GM19023 (cell line): ENCODE measurements at regions not wholly inside any gene's neighbourhood (a gene's known extent, or its start where the extent isn't known, plus 50 kb on each side); places are given as distances from the start of the nearest gene placed in this dataset.
A peak's percentile ranks its signal among the peaks of the same experiment; 100 is the strongest.
"Not testable (repeated sequence)": the region's sequence is repeated elsewhere in the genome, so short reads cannot be mapped to it uniquely, and the experiment has no call there.

Source experiments
- ATAC-seq: cut with Tn5 transposase; IDR thresholded peaks from one replicate; pipeline ENCODE4 v1.9.1; 2021; ENCODE audit warnings: mild to moderate bottlenecking, moderate library complexity; ENCODE audit not compliant: unreplicated experiment

- ATAC-seq, result no peak
Measured at GRCh38 chr10:91002656-91003055, 81.8 kb upstream of the ANKRD1 start.

- not testable (repeated sequence) for ATAC-seq
Measured at GRCh38 chr10:91003379-91003778, 82.5 kb upstream of the ANKRD1 start.

- ATAC-seq, result not testable (repeated sequence)
Measured at GRCh38 chr10:91005276-91005675, 84.4 kb upstream of the ANKRD1 start.

GRCh38 chr10:91006001-91006751 is 85.3 kb upstream of the ANKRD1 start:
- ATAC-seq, result peak; percentile 58

- peak; percentile 82 for ATAC-seq
Measured at GRCh38 chr10:91006752-91007346, 86.0 kb upstream of the ANKRD1 start.

- ATAC-seq, result no peak
Measured at GRCh38 chr10:91007655-91008054, 86.8 kb upstream of the ANKRD1 start.

- ATAC-seq, result no peak
Measured at GRCh38 chr10:91009121-91009520, 88.2 kb upstream of the ANKRD1 start.

- no peak for ATAC-seq
Measured at GRCh38 chr10:91010952-91011351, 90.1 kb upstream of the ANKRD1 start.

GRCh38 chr10:91012502-91012901 is 91.6 kb upstream of the ANKRD1 start:
- ATAC-seq, result no peak

- ATAC-seq, result no peak
Measured at GRCh38 chr10:91013985-91014384, 93.1 kb upstream of the ANKRD1 start.

GRCh38 chr10:91017198-91017597 is 96.3 kb upstream of the ANKRD1 start:
- no peak for ATAC-seq

- ATAC-seq, result no peak
Measured at GRCh38 chr10:91021901-91022300, 101.0 kb upstream of the ANKRD1 start.

GRCh38 chr10:91022390-91022789 is 101.5 kb upstream of the ANKRD1 start:
- ATAC-seq, result no peak

GRCh38 chr10:91022924-91023699 is 102.2 kb upstream of the ANKRD1 start:
- ATAC-seq, result no peak

- no peak for ATAC-seq
Measured at GRCh38 chr10:91023700-91024398, 103.0 kb upstream of the ANKRD1 start.

GRCh38 chr10:91024541-91024940 is 103.7 kb upstream of the ANKRD1 start:
- ATAC-seq, result no peak

GRCh38 chr10:91032611-91033206 is 111.8 kb upstream of the ANKRD1 start:
- no peak for ATAC-seq

GRCh38 chr10:91033324-91033950 is 112.5 kb upstream of the ANKRD1 start:
- ATAC-seq, result no peak

- no peak for ATAC-seq
Measured at GRCh38 chr10:91034042-91034441, 113.2 kb upstream of the ANKRD1 start.

GRCh38 chr10:91034494-91035159 is 113.7 kb upstream of the ANKRD1 start:
- no peak for ATAC-seq
